Activated CD4-positive, alpha-beta T cell treated with anti-CD3 and anti-CD28 coated beads, Interleukin-2, amount 10 ng/mL, durations not matched to agents 24 days and 14 days (primary cell): ENCODE measurements at regions not wholly inside any gene's neighbourhood (a gene's known extent, or its start where the extent isn't known, plus 50 kb on each side); places are given as distances from the start of the nearest gene placed in this dataset.
"Not testable (repeated sequence)": the region's sequence is repeated elsewhere in the genome, so short reads cannot be mapped to it uniquely, and the experiment has no call there.

Source experiments
- DNase-seq: peaks from one replicate; pipeline ENCODE4 v3.0.0; 2022
- H3K27ac Mint-ChIP-seq: one replicate; pipeline ENCODE4 v1.8.0; 2022; ENCODE audit warnings: mild to moderate bottlenecking, mixed read lengths
- H3K27me3 Mint-ChIP-seq: one replicate; pipeline ENCODE4 v1.8.0; 2022; ENCODE audit warnings: mixed read lengths
- H3K36me3 Mint-ChIP-seq: one replicate; pipeline ENCODE4 v1.8.0; 2022; ENCODE audit warnings: low read depth, mild to moderate bottlenecking, mixed read lengths
- H3K4me1 Mint-ChIP-seq: one replicate; pipeline ENCODE4 v1.8.0; 2021; ENCODE audit warnings: mixed read lengths
- H3K4me3 Mint-ChIP-seq: one replicate; pipeline ENCODE4 v1.8.0; 2022; ENCODE audit warnings: mild to moderate bottlenecking, moderate library complexity, mixed read lengths
- H3K9me3 Mint-ChIP-seq: one replicate; pipeline ENCODE4 v1.8.0; 2021; ENCODE audit warnings: mixed read lengths
- intact Hi-C: fragments of 100-400 bp; cut with micrococcal nuclease; formaldehyde crosslinking; loops from one replicate; pipeline ENCODE4 v1.15.1; 2023

- Mint-ChIP-seq H3K4me3 (no peak overlapping the region), H3K36me3 (peaks cover 4% of the 10 kb centered on the region), H3K4me1 (peaks cover 16% of the 10 kb centered on the region), H3K27ac (no peak overlapping the region), H3K9me3 (peaks cover 9% of the 10 kb centered on the region), H3K27me3 (no peaks in the 10 kb centered on the region)
- intact Hi-C loops = no loop called here
- DNase-seq = no peak
Observed at GRCh38 chr12:92070054-92070863, 75.4 kb downstream of the BTG1 start.

- intact Hi-C loops = loop anchor here (5.0 to 10.0 kb wide), 7 partner anchors 119 to 524 kb away; no protein-coding TSS in a partner anchor
- DNase-seq = no peak
- H3K4me3 Mint-ChIP-seq = no peak overlapping the region
- no peaks in the 10 kb centered on the region for H3K27me3 Mint-ChIP-seq
- peaks cover 4% of the 10 kb centered on the region for H3K36me3 Mint-ChIP-seq
- H3K4me1 Mint-ChIP-seq = peaks cover 24% of the 10 kb centered on the region
- H3K27ac Mint-ChIP-seq = no peak overlapping the region
- H3K9me3 Mint-ChIP-seq = peaks cover 12% of the 10 kb centered on the region
Observed at GRCh38 chr12:92068459-92068858, 77.2 kb downstream of the BTG1 start.

GRCh38 chr12:92065639-92066038 lies 80.0 kb downstream of the BTG1 start:
- no peaks in the 10 kb centered on the region for H3K27me3 Mint-ChIP-seq
- H3K4me3 Mint-ChIP-seq = peak overlapping the region; percentile 35
- DNase-seq = no peak
- intact Hi-C loops = loop anchor here (1.0 to 10.0 kb wide), 14 partner anchors 8 to 527 kb away; no protein-coding TSS in a partner anchor
- H3K9me3 Mint-ChIP-seq = peaks cover 22% of the 10 kb centered on the region
- H3K36me3 Mint-ChIP-seq = peaks cover 9% of the 10 kb centered on the region
- peaks cover 34% of the 10 kb centered on the region for H3K4me1 Mint-ChIP-seq
- peak overlapping the region; percentile 87 for H3K27ac Mint-ChIP-seq

GRCh38 chr12:92065018-92065499 lies 80.6 kb downstream of the BTG1 start:
- Mint-ChIP-seq H3K4me3 (peak overlapping the region; percentile 35), H3K27me3 (no peaks in the 10 kb centered on the region), H3K4me1 (peaks cover 38% of the 10 kb centered on the region), H3K36me3 (peaks cover 10% of the 10 kb centered on the region), H3K9me3 (peaks cover 22% of the 10 kb centered on the region), H3K27ac (peak overlapping the region; percentile 87)
- peak; percentile 71 for DNase-seq
- intact Hi-C loops = loop anchor here (1.0 to 10.0 kb wide), 14 partner anchors 8 to 527 kb away; no protein-coding TSS in a partner anchor

GRCh38 chr12:92064422-92064821 lies 81.2 kb downstream of the BTG1 start:
- Mint-ChIP-seq H3K4me1 (peaks cover 42% of the 10 kb centered on the region), H3K27ac (peak overlapping the region; percentile 8), H3K27me3 (no peaks in the 10 kb centered on the region), H3K4me3 (no peak overlapping the region), H3K9me3 (peaks cover 22% of the 10 kb centered on the region), H3K36me3 (peaks cover 12% of the 10 kb centered on the region)
- intact Hi-C loops = loop anchor here (2.0 to 10.0 kb wide), 2 partner anchors 188 to 380 kb away; no protein-coding TSS in a partner anchor
- no peak for DNase-seq

- no peak for DNase-seq
- H3K27me3 Mint-ChIP-seq = no peaks in the 10 kb centered on the region
- intact Hi-C loops = loop anchor here (2.0 to 10.0 kb wide), 2 partner anchors 187 to 379 kb away; no protein-coding TSS in a partner anchor
- peaks cover 49% of the 10 kb centered on the region for H3K4me1 Mint-ChIP-seq
- H3K36me3 Mint-ChIP-seq = peaks cover 17% of the 10 kb centered on the region
- no peak overlapping the region for H3K4me3 Mint-ChIP-seq
- H3K9me3 Mint-ChIP-seq = peaks cover 22% of the 10 kb centered on the region
- H3K27ac Mint-ChIP-seq = no peak overlapping the region
Observed at GRCh38 chr12:92063641-92064040, 82.0 kb downstream of the BTG1 start.

GRCh38 chr12:92062539-92063493 lies 82.8 kb downstream of the BTG1 start:
- peaks cover 24% of the 10 kb centered on the region for H3K36me3 Mint-ChIP-seq
- no peak overlapping the region for H3K4me3 Mint-ChIP-seq
- H3K27ac Mint-ChIP-seq = no peak overlapping the region
- H3K27me3 Mint-ChIP-seq = no peaks in the 10 kb centered on the region
- peaks cover 56% of the 10 kb centered on the region for H3K4me1 Mint-ChIP-seq
- H3K9me3 Mint-ChIP-seq = peaks cover 22% of the 10 kb centered on the region
- DNase-seq = no peak
- intact Hi-C loops = loop anchor here (10.0 kb wide), 1 partner anchor 378 kb away; no protein-coding TSS in a partner anchor

- peaks cover 67% of the 10 kb centered on the region for H3K4me1 Mint-ChIP-seq
- peaks cover 28% of the 10 kb centered on the region for H3K9me3 Mint-ChIP-seq
- intact Hi-C loops = loop anchor here (10.0 kb wide), 1 partner anchor 376 kb away; no protein-coding TSS in a partner anchor
- H3K27me3 Mint-ChIP-seq = no peaks in the 10 kb centered on the region
- no peak overlapping the region for H3K27ac Mint-ChIP-seq
- no peak for DNase-seq
- H3K36me3 Mint-ChIP-seq = peaks cover 33% of the 10 kb centered on the region
- peak overlapping the region; percentile 12 for H3K4me3 Mint-ChIP-seq
Observed at GRCh38 chr12:92061061-92061460, 84.6 kb downstream of the BTG1 start.

GRCh38 chr12:92059960-92060359 lies 85.7 kb downstream of the BTG1 start:
- intact Hi-C loops = loop anchor here (10.0 kb wide), 1 partner anchor 375 kb away; no protein-coding TSS in a partner anchor
- H3K36me3 Mint-ChIP-seq = peaks cover 37% of the 10 kb centered on the region
- no peaks in the 10 kb centered on the region for H3K27me3 Mint-ChIP-seq
- H3K4me1 Mint-ChIP-seq = peaks cover 67% of the 10 kb centered on the region
- no peak overlapping the region for H3K4me3 Mint-ChIP-seq
- peak overlapping the region; percentile 2 for H3K27ac Mint-ChIP-seq
- H3K9me3 Mint-ChIP-seq = peaks cover 28% of the 10 kb centered on the region
- DNase-seq = no peak

- DNase-seq = peak; percentile 64
- intact Hi-C loops = no loop called here
- Mint-ChIP-seq H3K27me3 (no peaks in the 10 kb centered on the region), H3K27ac (peak overlapping the region; percentile 64), H3K4me3 (peak overlapping the region; percentile 25), H3K4me1 (peaks cover 61% of the 10 kb centered on the region), H3K36me3 (peaks cover 39% of the 10 kb centered on the region), H3K9me3 (peaks cover 24% of the 10 kb centered on the region)
Observed at GRCh38 chr12:92058664-92059063, 87.0 kb downstream of the BTG1 start.

GRCh38 chr12:92056756-92057155 lies 88.9 kb downstream of the BTG1 start:
- H3K4me1 Mint-ChIP-seq = peaks cover 60% of the 10 kb centered on the region
- H3K27me3 Mint-ChIP-seq, DNase-seq: not testable (repeated sequence)
- intact Hi-C loops = loop anchor here (1.0 to 2.0 kb wide), 3 partner anchors 9 to 26 kb away; no protein-coding TSS in a partner anchor
- H3K9me3 Mint-ChIP-seq = peaks cover 35% of the 10 kb centered on the region
- H3K4me3 Mint-ChIP-seq = peak overlapping the region; percentile 26
- H3K27ac Mint-ChIP-seq = peak overlapping the region; percentile 64
- H3K36me3 Mint-ChIP-seq = peaks cover 46% of the 10 kb centered on the region

- Mint-ChIP-seq H3K4me1 (peaks cover 62% of the 10 kb centered on the region), H3K27ac (peak overlapping the region; percentile 74), H3K9me3 (peaks cover 33% of the 10 kb centered on the region), H3K27me3 (no peaks in the 10 kb centered on the region), H3K36me3 (peaks cover 45% of the 10 kb centered on the region), H3K4me3 (peak overlapping the region; percentile 55)
- DNase-seq = no peak
- intact Hi-C loops = loop anchor here (1.0 to 2.0 kb wide), 3 partner anchors 9 to 25 kb away; no protein-coding TSS in a partner anchor
Observed at GRCh38 chr12:92056290-92056689, 89.4 kb downstream of the BTG1 start.

- H3K4me1 Mint-ChIP-seq = peaks cover 64% of the 10 kb centered on the region
- peaks cover 33% of the 10 kb centered on the region for H3K9me3 Mint-ChIP-seq
- intact Hi-C loops = loop anchor here (1.0 to 2.0 kb wide), 3 partner anchors 9 to 25 kb away; no protein-coding TSS in a partner anchor
- H3K27ac Mint-ChIP-seq = peak overlapping the region; percentile 74
- H3K4me3 Mint-ChIP-seq = peak overlapping the region; percentile 55
- H3K27me3 Mint-ChIP-seq = no peaks in the 10 kb centered on the region
- peaks cover 45% of the 10 kb centered on the region for H3K36me3 Mint-ChIP-seq
- DNase-seq = peak; percentile 85
Observed at GRCh38 chr12:92055877-92056276, 89.8 kb downstream of the BTG1 start.
